ENCODE measurements at regions not wholly inside any gene's neighbourhood (a gene's known extent, or its start where the extent isn't known, plus 50 kb on each side); places are given as distances from the start of the nearest gene placed in this dataset.

DNA sequence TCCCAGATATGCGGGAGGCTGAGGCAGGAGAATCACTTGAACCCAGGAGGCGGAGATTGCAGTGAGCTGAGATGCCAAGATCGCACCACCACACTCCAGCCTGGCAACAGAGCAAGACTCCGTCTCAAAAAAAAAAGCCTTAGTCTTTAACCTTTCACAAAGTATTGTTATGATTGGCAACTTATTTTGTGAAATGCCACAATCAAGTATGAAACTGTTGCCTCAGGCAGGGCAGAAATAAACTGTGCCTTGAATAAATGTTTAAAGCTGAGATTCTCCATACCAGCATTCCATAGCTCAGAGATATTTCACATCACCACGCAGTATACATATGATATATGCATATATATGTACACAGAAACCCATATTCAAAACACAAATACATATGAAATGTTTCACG, 120.1 kb upstream of the CCDC28A start:
- ATAC-seq (ENCODE audit: low read depth) (no peak), DNase-seq (no peak)
- intact Hi-C loops (cut with micrococcal nuclease) = no loop called here
- peaks cover 6% of the 10 kb centered on the region for H3K27me3 Mint-ChIP-seq
- no peak overlapping the region for H3K27ac Mint-ChIP-seq
- ChIA-PET CTCF (no interaction called here), POLR2A (no interaction called here)
- no peaks in the 10 kb centered on the region for H3K36me3 Mint-ChIP-seq (ENCODE audit: low read depth)
- H3K9me3 Mint-ChIP-seq = no peaks in the 10 kb centered on the region
- no peaks in the 10 kb centered on the region for H3K4me1 Mint-ChIP-seq
- no peak overlapping the region for H3K4me3 Mint-ChIP-seq
- TF ChIP-seq, protein P1, sequence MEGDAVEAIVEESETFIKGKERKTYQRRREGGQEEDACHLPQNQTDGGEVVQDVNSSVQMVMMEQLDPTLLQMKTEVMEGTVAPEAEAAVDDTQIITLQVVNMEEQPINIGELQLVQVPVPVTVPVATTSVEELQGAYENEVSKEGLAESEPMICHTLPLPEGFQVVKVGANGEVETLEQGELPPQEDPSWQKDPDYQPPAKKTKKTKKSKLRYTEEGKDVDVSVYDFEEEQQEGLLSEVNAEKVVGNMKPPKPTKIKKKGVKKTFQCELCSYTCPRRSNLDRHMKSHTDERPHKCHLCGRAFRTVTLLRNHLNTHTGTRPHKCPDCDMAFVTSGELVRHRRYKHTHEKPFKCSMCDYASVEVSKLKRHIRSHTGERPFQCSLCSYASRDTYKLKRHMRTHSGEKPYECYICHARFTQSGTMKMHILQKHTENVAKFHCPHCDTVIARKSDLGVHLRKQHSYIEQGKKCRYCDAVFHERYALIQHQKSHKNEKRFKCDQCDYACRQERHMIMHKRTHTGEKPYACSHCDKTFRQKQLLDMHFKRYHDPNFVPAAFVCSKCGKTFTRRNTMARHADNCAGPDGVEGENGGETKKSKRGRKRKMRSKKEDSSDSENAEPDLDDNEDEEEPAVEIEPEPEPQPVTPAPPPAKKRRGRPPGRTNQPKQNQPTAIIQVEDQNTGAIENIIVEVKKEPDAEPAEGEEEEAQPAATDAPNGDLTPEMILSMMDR (IDR thresholded peaks at IDR 0.05) = no peak

DNA sequence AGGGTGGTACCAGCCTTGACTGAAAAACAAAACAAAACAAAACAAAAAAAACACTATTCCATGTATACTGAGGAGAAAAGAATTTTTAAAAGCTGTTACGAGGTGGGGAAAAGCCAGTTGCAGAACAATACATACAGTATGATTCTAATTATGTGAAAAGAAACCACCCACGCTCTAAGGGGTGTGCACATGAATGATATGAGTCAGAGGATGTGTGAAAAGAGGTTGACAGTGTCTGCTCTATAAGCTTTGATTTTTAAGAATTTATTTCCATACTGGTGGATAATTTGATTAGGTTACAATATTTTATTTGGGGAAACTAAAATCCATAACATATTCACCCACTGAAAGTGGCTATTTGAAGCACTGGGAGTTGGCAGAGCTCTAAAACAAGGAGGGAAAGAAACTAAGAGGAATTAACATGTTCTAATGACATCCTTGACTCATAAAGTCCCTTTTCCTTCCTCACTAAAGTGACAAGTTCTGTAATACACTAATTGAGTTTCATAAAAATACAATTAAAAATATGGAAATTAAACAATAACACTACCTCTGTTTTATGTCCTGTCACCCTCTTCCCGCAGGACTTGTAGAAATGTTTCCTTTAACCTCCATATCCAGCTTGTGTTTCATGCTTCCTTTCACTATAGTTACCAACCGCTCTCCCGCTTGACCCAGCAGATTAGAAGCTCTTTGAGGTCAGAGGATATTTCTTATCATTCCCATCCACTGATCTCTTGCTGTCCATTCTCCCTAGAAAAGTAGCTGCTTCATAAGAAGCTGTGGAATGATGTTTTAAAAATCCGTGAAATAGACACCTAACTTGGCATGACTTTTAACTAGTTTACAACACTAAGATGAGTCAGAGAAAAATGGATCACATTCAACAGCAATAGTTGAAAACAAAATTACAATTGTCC, 118.6 kb upstream of the CCDC28A start:
- Mint-ChIP-seq H3K9me3 (no peaks in the 10 kb centered on the region), H3K27ac (no peak overlapping the region), H3K4me3 (no peak overlapping the region), H3K36me3 (ENCODE audit: low read depth) (no peaks in the 10 kb centered on the region), H3K4me1 (no peaks in the 10 kb centered on the region), H3K27me3 (peaks cover 6% of the 10 kb centered on the region)
- POLR2A ChIA-PET = no interaction called here
- DNase-seq = no peak
- TF ChIP-seq, protein P1 (IDR thresholded peaks at IDR 0.05) = no peak
- intact Hi-C loops (cut with micrococcal nuclease) = no loop called here
- ATAC-seq (ENCODE audit: low read depth) = no peak
- CTCF ChIA-PET = no interaction called here

DNA sequence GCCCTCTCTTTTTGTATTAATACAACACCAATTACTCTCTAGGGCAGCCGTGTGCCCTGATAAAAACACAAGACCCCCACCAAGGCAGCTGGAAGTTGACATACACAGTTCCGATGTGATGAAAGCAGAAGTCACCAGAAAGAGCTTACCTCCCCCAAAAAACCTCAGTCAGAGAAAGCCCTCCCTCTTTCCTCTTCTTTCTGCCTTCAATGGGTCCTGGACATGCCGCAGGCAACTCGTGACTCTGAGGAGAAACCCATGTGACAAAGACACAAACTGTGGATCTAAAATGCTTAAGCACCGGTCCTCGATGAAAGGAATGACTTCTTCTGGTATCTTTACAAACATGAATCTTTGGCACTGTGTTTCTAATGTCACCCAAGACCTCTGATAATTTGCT, 117.7 kb upstream of the CCDC28A start:
- ChIA-PET POLR2A (no interaction called here), CTCF (no interaction called here)
- no peak for DNase-seq
- no peaks in the 10 kb centered on the region for H3K4me1 Mint-ChIP-seq
- intact Hi-C loops (cut with micrococcal nuclease) = no loop called here
- H3K9me3 Mint-ChIP-seq = no peaks in the 10 kb centered on the region
- no peak for ATAC-seq (ENCODE audit: low read depth)
- H3K27ac Mint-ChIP-seq = no peak overlapping the region
- no peak overlapping the region for H3K4me3 Mint-ChIP-seq
- TF ChIP-seq, protein P1 (IDR thresholded peaks at IDR 0.05) = no peak
- no peaks in the 10 kb centered on the region for H3K36me3 Mint-ChIP-seq (ENCODE audit: low read depth)
- peaks cover 6% of the 10 kb centered on the region for H3K27me3 Mint-ChIP-seq

DNA sequence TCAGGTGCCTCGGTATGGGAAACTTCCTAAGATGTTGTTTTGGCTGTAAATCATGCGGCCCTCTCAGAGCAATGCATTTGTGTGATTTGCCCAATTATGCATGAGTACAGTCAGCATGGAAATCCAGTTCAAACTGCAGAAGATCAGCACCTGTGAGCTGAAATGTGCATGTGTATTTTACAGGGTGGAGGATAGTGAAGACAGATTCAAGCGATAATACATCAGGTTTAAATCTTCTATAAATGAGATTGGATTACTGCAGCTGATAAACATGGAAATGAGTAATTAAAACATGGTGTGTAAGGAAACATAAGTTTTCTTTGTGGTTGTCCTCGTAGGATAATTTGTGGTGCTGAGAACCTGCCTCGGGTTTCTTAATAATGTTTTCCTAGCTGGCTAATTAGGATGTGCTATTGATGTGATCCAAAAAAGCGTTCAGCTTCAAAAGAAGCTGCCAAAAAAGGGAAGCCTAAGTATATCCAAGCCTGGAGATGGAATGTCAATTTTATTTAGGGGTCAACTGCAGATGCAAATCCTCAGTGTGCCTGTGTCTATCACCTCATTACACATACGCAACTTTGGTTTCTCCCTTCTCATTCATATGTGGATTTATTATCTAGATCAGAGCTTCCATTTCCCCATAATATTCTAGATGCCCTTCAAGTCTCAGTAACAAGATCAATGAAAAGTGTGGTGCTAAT, 117.1 kb upstream of the CCDC28A start:
- H3K4me1 Mint-ChIP-seq = no peaks in the 10 kb centered on the region
- TF ChIP-seq, protein P1 (IDR thresholded peaks at IDR 0.05) = no peak
- ChIA-PET CTCF (interaction anchor here (0.6 kb wide), 1 partner anchor 28 kb away, joined by 3 read pairs; no protein-coding TSS in a partner anchor), POLR2A (no interaction called here)
- no peaks in the 10 kb centered on the region for H3K36me3 Mint-ChIP-seq (ENCODE audit: low read depth)
- DNase-seq (no peak), ATAC-seq (ENCODE audit: low read depth) (no peak)
- H3K4me3 Mint-ChIP-seq = no peak overlapping the region
- no peaks in the 10 kb centered on the region for H3K9me3 Mint-ChIP-seq
- peaks cover 6% of the 10 kb centered on the region for H3K27me3 Mint-ChIP-seq
- no peak overlapping the region for H3K27ac Mint-ChIP-seq
- intact Hi-C loops (cut with micrococcal nuclease) = no loop called here

DNA sequence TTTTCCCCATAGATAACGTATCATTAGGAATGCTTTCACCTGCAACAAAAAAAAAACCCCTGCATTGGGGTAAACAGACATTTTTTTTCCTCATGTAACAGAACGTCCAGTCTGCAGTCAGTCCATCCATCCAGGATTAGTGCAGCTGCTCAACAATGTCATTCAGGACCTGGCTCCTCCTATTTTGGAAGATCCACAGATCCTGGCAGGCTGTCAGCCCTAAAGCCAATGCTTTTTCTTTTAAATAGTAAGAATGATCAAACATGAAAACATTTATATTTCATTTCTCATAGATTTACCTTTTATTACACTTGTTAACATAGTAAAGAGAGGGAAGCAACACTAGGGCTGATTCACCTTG, 116.5 kb upstream of the CCDC28A start:
- intact Hi-C loops (cut with micrococcal nuclease) = no loop called here
- H3K4me3 Mint-ChIP-seq = no peak overlapping the region
- POLR2A ChIA-PET = no interaction called here
- H3K27ac Mint-ChIP-seq = no peak overlapping the region
- H3K36me3 Mint-ChIP-seq (ENCODE audit: low read depth) = no peaks in the 10 kb centered on the region
- H3K4me1 Mint-ChIP-seq = no peaks in the 10 kb centered on the region
- H3K27me3 Mint-ChIP-seq = peaks cover 6% of the 10 kb centered on the region
- ATAC-seq (ENCODE audit: low read depth) = no peak
- no peaks in the 10 kb centered on the region for H3K9me3 Mint-ChIP-seq
- no peak for DNase-seq
- CTCF ChIA-PET = no interaction called here
- TF ChIP-seq, protein P1 (IDR thresholded peaks at IDR 0.05) = no peak

All from activated B cell treated with CpG ODN at 0.5 μM for 24 hours (primary cell).